DOHH2 (cell line): ENCODE measurements at regions not wholly inside any gene's neighbourhood (a gene's known extent, or its start where the extent isn't known, plus 50 kb on each side); places are given as distances from the start of the nearest gene placed in this dataset.

Source experiments
- EZH2phosphoT487 ChIP-seq: fragments of 200-600 bp; sonication (generic); IDR thresholded peaks from 2 replicates; pipeline ENCODE4 v1.6.1; 2017; ENCODE audit warnings: borderline replicate concordance, mild to moderate bottlenecking, antibody characterized with exemption, low read length, moderate library complexity, mixed read lengths
- TF ChIP-seq, protein P1 (sequence below): fragments of 200-600 bp; sonication (generic); IDR thresholded peaks from one replicate; pipeline ENCODE4 v1.5.1; 2014; ENCODE audit warnings: antibody characterized with exemption, mild to moderate bottlenecking, low read depth, low read length; ENCODE audit not compliant: poor library complexity, severe bottlenecking

DNA sequence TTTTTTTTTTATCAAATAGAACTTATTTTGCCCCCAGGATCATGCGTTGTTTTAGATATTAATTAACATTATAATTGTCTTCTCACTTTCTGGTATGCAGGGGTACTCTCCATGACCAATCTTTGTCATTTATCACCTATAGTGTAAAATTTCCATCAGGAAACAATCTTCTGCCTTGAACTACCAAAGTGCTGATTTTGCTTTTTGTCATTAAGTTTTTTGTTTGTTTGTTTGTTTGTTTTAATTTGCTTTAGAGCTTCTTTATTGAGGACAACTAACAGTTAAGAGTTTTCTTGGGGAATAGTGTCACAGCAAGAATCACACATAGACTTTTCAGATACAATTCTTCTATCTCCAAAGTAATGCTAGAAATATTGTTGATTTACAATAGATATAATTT is 171.2 kb upstream of the PRPS1L1 start:
- TF ChIP-seq, protein P1, sequence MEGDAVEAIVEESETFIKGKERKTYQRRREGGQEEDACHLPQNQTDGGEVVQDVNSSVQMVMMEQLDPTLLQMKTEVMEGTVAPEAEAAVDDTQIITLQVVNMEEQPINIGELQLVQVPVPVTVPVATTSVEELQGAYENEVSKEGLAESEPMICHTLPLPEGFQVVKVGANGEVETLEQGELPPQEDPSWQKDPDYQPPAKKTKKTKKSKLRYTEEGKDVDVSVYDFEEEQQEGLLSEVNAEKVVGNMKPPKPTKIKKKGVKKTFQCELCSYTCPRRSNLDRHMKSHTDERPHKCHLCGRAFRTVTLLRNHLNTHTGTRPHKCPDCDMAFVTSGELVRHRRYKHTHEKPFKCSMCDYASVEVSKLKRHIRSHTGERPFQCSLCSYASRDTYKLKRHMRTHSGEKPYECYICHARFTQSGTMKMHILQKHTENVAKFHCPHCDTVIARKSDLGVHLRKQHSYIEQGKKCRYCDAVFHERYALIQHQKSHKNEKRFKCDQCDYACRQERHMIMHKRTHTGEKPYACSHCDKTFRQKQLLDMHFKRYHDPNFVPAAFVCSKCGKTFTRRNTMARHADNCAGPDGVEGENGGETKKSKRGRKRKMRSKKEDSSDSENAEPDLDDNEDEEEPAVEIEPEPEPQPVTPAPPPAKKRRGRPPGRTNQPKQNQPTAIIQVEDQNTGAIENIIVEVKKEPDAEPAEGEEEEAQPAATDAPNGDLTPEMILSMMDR = no peak
- no peak for TF ChIP-seq EZH2phosphoT487
